ENCODE measurements at regions not wholly inside any gene's neighbourhood (a gene's known extent, or its start where the extent isn't known, plus 50 kb on each side); places are given as distances from the start of the nearest gene placed in this dataset.

DNA sequence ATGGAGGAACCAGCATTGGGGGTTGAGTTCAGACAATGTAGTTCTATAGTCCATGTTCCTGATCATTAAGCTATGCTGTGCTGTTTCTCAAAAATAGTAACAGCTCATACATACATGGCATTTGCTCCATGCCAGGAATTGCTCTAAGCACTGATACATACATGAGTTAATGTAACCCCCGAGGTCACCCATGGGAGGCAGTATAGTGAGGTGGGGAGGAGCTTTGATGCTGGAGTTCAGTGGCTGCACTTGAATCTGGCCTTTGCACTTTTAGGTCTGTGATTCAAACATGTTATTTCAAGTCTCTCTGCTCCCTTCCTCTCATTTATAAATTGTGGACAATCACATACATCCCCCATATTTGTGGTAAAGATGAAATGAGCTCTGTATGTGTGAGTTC is 223.1 kb upstream of the WSB1 start:
- TF ChIP-seq, protein P1, sequence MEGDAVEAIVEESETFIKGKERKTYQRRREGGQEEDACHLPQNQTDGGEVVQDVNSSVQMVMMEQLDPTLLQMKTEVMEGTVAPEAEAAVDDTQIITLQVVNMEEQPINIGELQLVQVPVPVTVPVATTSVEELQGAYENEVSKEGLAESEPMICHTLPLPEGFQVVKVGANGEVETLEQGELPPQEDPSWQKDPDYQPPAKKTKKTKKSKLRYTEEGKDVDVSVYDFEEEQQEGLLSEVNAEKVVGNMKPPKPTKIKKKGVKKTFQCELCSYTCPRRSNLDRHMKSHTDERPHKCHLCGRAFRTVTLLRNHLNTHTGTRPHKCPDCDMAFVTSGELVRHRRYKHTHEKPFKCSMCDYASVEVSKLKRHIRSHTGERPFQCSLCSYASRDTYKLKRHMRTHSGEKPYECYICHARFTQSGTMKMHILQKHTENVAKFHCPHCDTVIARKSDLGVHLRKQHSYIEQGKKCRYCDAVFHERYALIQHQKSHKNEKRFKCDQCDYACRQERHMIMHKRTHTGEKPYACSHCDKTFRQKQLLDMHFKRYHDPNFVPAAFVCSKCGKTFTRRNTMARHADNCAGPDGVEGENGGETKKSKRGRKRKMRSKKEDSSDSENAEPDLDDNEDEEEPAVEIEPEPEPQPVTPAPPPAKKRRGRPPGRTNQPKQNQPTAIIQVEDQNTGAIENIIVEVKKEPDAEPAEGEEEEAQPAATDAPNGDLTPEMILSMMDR (IDR thresholded peaks at IDR 0.05; ENCODE audit: poor library complexity, severe bottlenecking), result no peak
- no peak for TF ChIP-seq EP300 (conservative IDR thresholded peaks at IDR 0.05; ENCODE audit: poor library complexity, severe bottlenecking)
- no peak for TF ChIP-seq EZH2 (IDR thresholded peaks at IDR 0.05; ENCODE audit: borderline replicate concordance, insufficient read depth, low read length, poor library complexity, severe bottlenecking)
- TF ChIP-seq, protein P2, sequence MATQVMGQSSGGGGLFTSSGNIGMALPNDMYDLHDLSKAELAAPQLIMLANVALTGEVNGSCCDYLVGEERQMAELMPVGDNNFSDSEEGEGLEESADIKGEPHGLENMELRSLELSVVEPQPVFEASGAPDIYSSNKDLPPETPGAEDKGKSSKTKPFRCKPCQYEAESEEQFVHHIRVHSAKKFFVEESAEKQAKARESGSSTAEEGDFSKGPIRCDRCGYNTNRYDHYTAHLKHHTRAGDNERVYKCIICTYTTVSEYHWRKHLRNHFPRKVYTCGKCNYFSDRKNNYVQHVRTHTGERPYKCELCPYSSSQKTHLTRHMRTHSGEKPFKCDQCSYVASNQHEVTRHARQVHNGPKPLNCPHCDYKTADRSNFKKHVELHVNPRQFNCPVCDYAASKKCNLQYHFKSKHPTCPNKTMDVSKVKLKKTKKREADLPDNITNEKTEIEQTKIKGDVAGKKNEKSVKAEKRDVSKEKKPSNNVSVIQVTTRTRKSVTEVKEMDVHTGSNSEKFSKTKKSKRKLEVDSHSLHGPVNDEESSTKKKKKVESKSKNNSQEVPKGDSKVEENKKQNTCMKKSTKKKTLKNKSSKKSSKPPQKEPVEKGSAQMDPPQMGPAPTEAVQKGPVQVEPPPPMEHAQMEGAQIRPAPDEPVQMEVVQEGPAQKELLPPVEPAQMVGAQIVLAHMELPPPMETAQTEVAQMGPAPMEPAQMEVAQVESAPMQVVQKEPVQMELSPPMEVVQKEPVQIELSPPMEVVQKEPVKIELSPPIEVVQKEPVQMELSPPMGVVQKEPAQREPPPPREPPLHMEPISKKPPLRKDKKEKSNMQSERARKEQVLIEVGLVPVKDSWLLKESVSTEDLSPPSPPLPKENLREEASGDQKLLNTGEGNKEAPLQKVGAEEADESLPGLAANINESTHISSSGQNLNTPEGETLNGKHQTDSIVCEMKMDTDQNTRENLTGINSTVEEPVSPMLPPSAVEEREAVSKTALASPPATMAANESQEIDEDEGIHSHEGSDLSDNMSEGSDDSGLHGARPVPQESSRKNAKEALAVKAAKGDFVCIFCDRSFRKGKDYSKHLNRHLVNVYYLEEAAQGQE (IDR thresholded peaks at IDR 0.05; ENCODE audit: borderline replicate concordance), result no peak

Data from neural cell (in vitro differentiated cells).